ENCODE measurements at regions not wholly inside any gene's neighbourhood (a gene's known extent, or its start where the extent isn't known, plus 50 kb on each side); places are given as distances from the start of the nearest gene placed in this dataset.

DNA sequence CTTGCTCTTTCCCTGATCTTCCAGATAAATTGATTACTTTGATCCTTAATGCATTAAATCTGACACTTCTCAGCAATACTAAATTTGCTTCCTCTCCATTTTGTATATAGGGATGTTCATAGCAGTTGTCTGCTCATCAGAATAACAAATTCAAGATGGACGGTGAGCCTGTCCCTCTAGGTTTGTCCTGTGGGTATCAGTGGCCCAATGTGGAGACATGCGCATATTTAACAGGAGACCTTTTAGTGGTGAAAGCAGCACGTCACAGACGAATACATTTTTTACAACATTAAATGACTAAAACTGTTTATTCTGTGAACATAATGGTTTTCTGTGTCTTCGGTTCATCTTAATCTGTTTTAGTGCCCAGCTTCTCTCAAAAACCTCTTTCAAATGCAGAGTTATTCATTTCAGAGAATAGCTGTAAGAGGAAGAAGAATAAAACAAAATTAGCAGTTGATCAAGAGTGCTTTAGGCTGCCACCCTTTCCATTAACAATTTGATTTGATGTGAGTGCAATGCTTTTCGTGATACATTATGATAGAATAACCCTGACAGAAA, 1970.4 kb upstream of the WWC1 start:
- no peak for DNase-seq (ENCODE audit: low spot score)

DNA sequence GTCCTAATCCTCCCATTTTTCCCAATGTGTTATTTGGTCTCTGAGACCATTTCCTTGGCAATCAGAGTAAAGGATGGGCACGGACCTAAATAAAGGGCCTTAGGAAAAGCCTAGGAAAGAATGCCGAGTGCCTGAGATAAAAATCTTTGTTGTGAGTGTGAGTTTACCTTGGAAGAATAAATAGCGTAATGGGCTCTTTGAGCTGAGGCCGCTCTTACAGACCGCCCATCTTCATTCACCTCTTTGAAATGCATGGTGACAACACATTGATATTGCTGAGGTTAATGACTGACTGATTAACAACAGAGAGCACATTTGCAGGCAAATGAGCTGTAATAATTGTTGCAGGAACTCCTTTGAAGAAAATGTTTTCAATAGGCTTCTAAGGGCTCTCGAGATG, 1967.1 kb upstream of the WWC1 start:
- no peak for DNase-seq (ENCODE audit: low spot score)

DNA sequence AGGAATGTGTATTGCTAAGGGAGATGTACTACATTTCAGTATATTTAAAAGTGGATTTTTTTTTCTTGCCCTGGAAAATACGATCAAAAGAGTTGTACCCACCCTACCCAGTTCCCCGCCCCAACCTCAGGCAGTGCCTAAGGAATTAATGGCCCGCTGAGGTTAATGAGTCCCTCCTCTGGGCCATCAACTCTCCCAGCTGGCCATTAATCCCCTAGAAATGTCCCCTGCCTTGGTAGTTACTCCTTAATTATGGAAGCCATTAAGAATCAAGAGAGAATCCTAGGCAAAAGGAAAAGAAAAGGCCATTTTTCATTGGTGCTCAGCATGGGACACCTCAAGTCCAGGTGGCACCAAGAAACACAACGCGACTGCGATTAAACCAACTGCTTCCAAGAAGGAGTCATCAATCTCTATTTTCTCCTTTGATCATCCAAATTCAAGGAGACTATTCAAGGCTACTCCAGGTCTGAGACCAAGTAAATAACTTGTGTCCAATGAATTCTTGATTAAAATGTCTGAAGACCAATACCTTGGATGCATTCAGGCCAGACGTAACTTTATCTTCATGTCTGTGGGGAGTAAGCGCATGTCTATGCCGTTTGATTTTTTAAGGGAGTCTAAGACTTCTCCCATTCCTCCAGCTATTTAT, 1962.2 kb upstream of the WWC1 start:
- DNase-seq (ENCODE audit: low spot score) = no peak

DNA sequence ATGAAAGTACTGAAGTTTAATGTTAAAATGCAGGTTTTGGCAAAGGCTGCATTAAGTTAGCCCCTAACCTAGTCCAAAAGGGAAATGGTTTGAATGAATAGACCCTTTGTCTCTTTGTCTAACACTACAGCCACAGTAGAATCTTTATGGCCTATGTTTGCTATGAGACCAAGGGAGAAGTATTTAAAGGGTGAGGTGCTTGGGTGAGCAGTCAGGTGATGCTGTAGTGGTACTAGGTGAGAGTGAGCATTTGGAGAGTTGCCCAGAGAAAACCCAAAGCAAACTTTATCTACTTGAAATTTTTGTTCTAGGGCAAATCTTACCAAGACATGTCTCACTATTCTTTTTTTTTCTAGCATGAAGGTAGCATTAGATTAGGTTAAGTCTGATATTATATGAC, 1961.4 kb upstream of the WWC1 start:
- no peak for DNase-seq (ENCODE audit: low spot score)

DNA sequence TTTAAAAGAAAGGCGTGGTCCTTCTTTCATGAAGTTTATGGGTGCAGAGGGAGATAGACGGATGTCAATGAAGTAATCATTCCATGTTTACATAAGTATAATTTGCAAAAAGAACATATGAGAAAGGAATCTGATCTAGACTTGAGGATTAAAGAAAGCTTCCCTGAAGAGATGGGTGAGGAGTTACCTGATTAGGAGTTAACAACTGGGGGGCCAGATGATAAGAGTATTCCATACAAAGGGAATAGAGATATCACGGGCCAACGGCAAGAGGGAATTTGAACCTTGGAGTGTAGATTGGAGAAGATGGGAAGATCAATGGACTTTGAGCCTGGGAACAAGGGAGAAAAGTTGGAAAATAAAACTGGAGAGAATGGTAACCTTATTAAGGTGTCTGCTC, 1959.9 kb upstream of the WWC1 start:
- no peak for DNase-seq (ENCODE audit: low spot score)

DNA sequence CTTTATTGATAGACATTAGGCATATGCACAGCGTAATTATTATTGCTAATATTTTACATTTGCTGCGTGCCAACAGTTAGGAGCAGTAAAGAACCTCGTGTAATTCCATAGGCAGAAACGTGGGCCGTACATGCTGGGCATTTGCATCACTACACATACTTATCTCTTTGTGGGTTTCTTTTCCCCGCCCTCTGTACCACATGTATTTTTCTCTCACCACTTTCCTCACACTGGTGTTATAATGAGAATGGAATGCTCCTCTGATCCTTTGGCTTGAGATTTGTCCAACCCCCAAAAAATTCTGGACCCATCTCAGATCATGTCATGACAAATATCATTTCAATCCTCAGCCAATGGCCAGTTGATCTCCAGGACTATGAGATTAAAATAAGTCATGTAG, 1952.6 kb upstream of the WWC1 start:
- DNase-seq (ENCODE audit: low spot score) = no peak

DNA sequence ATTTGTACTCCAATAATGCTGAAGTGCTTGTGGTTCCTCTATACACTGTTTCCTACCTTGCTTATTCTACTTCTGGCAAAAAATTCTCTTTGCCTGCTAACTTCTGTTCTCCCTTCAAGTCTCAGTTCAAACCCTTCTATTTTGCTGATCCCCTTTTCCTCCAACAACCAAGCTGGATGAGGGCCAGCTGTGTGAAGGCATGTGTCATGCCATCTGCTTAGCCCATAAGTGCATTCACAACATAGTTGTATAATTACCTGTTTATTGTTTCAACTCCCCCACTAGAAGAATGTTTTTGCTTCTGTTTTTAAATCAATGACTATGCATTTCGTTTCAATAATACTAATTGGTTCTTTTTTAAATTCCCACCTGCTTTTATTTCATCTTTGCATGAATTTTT, 1951.4 kb upstream of the WWC1 start:
- DNase-seq (ENCODE audit: low spot score) = no peak

DNA sequence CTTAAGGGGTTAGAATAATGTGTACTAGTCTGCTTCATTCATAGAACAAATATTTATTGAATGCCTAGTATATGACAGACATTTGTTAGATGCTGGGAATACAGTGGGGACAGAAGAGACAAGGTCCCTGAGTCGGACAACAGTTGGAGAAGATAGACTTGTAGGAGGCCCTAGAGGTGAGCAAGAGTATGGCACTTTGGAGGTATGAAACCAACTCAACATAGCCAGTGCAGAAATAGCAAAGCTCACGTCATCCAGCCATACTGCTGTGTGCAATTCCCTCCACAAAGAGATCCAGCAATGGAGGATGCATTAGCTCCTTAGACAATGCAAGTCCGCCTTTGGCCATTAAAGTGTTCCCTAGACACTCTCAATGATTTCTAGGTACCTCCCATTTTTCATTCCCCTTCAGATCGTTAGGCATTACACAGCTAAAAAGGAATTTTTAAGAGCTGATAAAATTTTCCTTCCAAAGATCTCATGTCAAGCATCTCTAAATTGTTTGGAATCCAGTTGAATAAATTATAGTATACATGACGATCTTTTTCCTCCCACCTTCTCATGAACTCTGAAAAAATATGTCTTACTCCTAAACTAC, 1949.6 kb upstream of the WWC1 start:
- no peak for DNase-seq (ENCODE audit: low spot score)

DNA sequence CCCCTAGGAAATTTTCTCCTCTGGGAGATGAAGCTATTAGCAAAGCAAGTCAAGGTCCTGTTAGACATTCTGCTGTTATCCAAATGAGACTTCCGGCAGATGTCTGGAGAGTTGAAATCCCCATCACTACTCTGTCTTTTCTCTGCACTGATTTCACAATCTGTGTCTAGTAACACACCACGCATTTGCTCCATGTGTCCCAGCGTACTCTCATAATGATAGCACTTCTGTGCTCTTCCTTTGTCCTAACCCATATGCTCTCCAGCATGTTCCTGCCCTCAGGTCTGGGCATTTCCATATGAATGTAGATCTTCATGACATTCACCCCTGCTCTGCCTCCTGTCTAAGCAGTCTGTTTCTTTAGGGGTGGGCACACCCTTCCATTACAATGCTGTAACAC, 1949.0 kb upstream of the WWC1 start:
- no peak for DNase-seq (ENCODE audit: low spot score)

DNA sequence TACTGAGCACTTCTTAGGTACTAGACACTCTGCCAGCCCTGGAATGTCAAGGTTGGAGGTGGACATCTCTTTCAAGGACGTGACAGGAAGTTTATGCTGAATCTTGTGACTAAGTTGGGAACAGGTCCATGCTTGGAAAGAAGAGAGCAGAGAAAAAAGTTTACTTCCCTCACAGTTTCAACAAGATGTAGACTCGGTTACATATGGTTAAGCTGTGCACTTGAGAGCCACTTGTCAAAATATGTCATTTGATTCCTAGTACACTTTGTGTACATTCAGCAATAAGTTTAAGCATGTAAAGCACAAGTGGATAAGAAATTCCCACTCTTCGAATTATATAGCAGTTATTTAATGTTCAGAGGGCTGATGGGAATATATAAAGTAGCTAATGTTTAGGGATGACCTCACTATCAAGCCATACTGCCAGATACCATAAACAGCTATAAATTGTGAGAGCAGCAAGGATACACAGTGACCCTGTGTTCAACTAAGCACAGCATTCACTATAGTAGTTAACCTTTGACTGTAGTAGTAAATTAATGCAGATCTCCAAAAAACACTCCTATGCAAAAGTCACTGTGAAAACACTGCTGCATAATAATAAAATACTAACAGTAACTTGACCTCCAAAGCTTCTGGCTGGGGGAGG, 1944.6 kb upstream of the WWC1 start:
- DNase-seq (ENCODE audit: low spot score) = no peak

DNA sequence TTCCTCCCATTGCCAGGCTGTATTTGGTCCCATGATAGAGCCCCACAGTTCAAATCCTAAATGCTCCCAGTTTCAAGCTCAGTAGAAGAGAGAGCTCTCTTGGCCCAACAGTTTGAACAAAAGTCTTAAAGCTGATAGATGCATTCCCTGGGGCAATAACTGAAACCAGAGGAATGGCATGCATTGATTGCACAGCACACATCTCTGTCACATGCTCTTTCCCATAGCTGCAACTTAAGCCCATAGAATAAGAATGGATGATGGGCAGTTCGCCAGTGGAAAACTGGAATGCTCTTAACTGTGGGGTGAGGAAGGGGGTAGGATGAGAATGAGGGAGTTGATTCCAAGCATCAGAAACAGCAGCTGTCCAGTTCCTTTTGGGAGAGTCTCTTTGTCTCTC, 1942.4 kb upstream of the WWC1 start:
- no peak for DNase-seq (ENCODE audit: low spot score)

DNA sequence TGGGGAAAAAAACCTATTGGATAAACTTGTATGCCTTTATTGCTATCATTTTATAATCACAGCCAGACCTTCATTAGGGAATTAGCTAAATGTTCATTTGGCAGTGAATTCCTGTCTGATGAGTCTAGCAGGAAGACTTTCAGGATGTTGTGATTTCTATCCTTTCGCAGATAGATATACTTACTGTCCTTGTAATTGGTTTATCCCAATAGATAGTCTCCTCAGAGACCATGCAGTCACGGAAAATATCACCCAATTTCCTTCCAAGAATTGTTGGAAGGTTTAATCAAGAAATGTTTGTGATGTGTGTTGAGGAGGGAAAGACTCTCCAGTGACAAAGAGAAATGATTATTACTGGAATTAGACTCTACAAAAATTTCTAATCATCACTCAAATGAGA, 1937.9 kb upstream of the WWC1 start:
- no peak for DNase-seq (ENCODE audit: low spot score)

DNA sequence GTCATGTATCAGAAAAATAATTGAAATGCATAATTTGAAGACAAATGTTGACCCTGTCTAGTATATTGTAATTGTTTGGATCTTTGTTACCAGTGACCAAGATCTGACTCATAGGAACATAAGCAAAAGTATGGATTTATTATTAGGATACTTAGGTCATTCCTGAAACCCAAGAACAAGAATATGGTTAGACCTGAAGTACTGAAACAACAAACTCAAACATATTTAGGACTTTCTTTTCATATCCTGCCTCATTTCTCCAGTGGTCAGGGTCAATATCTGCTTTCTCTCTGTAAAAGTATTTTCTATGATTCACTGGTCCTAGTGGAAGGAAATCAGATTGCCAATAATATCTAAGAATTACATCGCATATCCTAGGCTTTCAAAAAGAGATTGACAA, 1937.1 kb upstream of the WWC1 start:
- DNase-seq (ENCODE audit: low spot score) = no peak

DNA sequence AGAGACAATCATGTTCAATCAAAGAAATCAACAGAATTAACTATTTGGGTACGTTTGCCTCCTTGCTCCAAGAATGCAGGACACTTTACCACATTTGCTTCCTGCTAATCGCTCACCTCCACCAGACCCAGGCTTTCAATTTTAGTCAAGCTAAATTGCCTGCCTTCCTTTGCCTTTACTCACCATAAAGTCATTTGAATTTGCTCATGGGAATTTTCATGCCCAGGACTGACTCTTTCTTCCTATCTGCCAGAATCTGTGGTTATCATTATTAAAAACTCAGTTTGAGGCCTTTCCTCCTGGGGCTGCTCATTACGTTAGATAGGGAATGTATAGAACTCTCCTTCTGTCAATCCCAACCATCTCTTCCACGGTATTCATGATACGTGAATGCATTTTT, 1935.3 kb upstream of the WWC1 start:
- no peak for DNase-seq (ENCODE audit: low spot score)

DNA sequence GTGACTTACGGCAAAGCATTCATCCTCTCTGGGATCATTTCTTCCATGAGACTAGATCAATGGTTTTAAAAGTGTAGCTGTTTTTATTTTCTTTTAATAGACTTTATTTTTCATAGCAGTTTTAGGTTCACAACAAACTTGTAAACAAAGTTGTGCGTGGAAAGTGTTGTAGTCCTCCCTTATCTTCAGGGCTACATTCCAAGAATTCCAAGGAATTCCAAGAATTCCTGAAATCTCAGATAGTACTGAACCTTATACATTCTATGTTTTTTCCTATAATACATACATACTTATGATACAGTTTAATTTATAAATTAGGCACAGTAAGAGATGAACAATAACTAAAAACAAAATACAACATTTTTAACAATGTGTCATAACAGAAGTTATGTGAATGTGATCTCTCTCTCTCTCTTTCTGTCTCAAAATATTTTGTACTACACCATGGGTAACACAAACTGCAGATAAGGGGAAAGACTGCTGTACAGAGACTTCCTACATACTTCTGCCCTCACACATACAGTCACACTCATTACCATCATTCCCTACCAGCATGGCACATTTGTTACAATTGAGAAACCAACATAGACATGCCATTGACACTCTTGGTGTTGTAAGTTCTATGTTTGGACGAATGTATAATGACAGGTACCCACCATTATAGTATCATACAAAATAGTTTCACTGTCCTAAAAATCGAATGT, 1933.2 kb upstream of the WWC1 start:
- DNase-seq (ENCODE audit: low spot score) = no peak

DNA sequence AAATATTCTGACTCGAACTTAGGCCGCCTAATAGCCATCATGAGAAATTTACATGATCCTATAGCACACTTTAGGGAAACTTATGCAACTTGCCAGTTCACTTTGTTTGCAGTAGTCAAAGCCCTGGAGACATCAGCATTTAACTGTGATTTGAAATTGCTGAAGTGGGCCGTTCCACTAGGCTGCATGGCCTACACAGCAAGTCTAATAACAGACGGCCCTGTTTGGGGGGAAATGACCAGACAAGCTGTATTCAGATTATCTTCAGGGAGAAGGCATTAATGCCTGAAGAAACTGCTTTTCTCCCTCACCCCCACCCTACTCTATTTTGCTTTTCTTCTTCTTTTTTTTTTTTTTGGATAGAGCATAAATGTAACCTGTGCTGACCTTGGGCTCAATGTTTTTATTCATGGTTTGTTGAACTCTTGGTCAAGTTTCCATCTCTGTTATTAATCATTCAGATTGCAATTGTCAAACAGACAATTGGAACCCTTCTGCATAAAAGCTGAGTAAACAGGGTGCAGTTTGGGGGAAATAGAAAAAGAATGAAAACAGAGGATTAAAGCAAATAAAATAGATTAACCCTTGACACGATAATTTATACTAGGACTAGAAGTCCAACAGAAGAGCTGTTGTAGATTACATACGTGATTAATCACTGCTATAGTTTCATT, 1928.2 kb upstream of the WWC1 start:
- DNase-seq (ENCODE audit: low spot score) = no peak

DNA sequence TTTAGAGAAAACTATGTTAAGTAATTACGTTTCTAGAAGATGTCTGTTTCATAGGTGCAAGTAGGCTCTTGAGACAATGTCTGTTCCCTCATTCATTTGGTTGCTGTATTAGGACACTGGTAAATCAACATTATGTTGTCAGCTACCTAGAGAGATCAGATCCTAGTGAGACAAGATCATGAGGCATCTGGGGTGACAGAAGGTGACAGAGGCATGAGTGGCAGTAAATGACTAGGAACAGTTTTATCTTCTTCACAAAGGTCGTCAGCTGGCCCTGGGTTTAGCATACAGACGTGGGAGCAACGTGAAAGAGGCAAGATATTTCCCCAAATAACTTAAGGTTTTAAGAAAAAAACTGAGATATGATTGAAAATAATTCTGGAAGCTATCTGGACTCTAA, 1926.3 kb upstream of the WWC1 start:
- no peak for DNase-seq (ENCODE audit: low spot score)

DNA sequence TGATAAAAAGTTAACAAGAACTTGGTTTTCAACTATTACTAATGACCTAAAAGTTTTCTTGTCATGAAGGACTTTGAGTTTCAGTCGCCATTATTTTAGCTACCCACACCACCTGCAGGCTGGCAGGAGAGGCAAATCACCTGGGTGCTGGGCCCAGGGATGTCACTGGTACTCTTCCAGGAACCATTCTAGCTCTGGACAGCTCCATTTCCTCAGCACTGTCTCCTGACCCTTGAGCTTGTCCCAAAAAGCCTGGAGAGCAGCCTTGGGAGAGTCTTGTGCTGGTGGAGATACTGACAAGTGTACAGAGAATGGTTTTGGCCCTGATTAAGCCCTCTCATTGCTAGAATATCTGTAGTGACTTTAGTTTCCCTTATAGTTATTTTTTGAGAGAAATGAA, 1924.1 kb upstream of the WWC1 start:
- no peak for DNase-seq (ENCODE audit: low spot score)

DNA sequence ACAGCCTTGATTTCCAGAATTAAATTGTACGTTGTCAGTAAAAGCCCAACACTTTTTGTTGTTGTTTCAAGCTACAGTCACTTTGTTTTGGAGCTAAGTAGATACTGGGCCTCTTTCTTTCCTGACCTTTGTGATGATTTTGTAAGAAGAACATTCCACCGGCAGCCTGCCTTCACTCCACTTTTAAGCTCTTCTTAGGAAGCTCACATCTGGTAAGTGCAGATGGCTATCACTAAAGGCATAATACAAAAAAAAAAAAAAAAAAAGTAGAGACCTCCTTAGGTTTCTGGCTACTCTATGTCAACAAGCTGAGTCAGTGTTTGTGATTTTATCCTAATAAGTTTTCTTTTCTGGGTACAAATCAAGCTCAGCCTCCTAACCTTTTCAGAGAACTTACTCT, 1922.1 kb upstream of the WWC1 start:
- no peak for DNase-seq (ENCODE audit: low spot score)

DNA sequence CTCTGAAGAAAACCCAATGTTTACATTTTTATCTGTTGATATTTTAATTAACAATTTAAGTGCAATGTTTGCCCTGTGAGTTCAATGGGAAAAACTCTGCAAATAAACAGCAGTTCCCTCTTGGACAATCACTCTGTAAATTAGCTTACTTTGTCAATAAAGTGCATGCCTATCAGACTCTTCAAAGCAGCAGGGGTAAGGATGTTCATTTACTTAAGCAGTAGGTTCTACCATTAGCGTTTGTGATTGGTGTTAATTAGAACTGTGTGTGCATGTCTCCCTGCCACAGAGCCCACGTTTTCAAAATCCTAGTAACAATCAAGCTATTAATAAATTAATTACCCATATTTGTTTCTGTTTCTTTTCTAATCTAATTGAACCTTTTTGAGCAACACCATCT, 1921.6 kb upstream of the WWC1 start:
- DNase-seq (ENCODE audit: low spot score) = no peak

DNA sequence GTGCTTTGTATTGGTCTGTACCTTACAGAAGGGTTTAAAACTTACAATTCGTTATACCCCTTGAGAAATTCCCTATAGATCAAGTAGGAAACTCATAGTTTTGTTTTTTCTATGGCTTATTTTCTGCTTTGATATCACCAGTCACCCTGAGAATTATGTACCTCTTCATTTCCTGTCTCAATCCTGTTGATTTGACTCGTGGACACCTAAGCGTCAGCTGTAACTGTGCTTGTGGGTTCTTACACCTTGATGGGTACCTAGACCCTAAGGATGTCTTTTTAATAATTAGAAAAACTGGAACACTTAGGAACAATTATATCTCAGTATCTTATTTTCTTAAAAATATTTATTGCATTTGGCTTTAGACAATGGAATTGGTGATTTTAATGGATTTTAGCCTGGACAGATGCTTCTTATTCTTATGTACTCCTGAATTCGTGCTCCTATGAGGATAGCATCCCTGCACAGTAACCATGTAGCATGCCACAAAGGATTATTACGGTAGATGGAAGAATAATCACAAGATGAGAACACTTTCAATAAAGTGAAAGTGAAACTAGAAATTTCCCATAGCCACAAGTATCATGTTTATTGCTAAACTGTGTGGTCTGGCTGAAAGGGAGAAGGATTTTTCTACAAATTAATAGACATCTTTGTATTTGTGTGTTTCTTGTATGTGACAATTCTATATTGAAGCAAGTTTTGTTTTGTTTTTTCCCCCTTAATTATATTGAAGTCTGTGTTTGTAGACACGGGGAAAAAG, 1920.3 kb upstream of the WWC1 start:
- no peak for DNase-seq (ENCODE audit: low spot score)

DNA sequence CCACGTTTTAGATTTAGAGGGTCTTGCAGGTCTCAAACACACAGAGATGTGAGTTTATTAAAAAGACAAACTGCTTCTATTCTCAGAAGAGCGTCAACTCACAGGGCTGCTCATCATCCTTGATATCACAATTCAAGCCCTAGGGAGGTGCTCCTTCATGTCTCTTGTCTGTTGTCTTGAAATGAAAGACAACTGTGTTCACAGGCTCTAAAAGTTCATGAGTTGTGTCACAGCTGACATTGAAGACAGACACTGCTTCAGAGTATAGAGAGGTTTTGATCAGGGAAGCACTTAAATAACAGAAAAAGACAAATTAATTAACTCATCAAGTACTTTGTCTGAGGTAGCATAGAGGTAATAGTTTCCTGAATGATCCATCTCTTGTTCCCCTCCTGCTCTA, 1917.6 kb upstream of the WWC1 start:
- DNase-seq (ENCODE audit: low spot score) = no peak
